SK-N-SH treated with all-trans-retinoic acid at 6 μM for 48 hours (cell line): ENCODE measurements at regions not wholly inside any gene's neighbourhood (a gene's known extent, or its start where the extent isn't known, plus 50 kb on each side); places are given as distances from the start of the nearest gene placed in this dataset.

Experiments used
- ATAC-seq: fragments of 200-7000 bp; cut with Tn5 transposase; 3 replicates; pipeline ENCODE4 v1.9.1; 2020; ENCODE audit warnings: mild to moderate bottlenecking, moderate library complexity
- ARNTL ChIP-seq: fragments of 450-650 bp; formaldehyde crosslinking; IDR thresholded peaks from 2 replicates; pipeline ENCODE4 v1.5.0; 2020; ENCODE audit warnings: low read depth, mild to moderate bottlenecking, moderate library complexity, borderline replicate concordance
- BACH2 ChIP-seq: fragments of 250-450 bp; sonication (Bioruptor Pico); IDR thresholded peaks from 2 replicates; pipeline ENCODE4 v1.9.0; 2021; ENCODE audit warnings: mild to moderate bottlenecking, borderline replicate concordance
- CSDC2 ChIP-seq: fragments of 250-450 bp; sonication (Bioruptor Pico); IDR thresholded peaks from 2 replicates; pipeline ENCODE4 v1.5.0; 2020; ENCODE audit warnings: mild to moderate bottlenecking, moderate library complexity
- ESRRG ChIP-seq: fragments of 250-450 bp; sonication (Bioruptor Pico); IDR thresholded peaks from 2 replicates; pipeline ENCODE4 v1.6.1; 2021; ENCODE audit warnings: mild to moderate bottlenecking
- GLIS3 ChIP-seq: fragments of 250-450 bp; sonication (Bioruptor Pico); IDR thresholded peaks from 2 replicates; pipeline ENCODE4 v1.5.0; 2020; ENCODE audit warnings: mild to moderate bottlenecking, moderate library complexity
- ISL1 ChIP-seq: fragments of 250-450 bp; sonication (Bioruptor Pico); IDR thresholded peaks from 2 replicates; pipeline ENCODE4 v2.1.2; 2022; ENCODE audit warnings: mild to moderate bottlenecking, moderate library complexity
- OSR1 ChIP-seq: fragments of 250-450 bp; sonication (Bioruptor Pico); IDR thresholded peaks from 2 replicates; pipeline ENCODE4 v1.8.0; 2022; ENCODE audit warnings: moderate library complexity, mild to moderate bottlenecking, inconsistent platforms
- PPARA ChIP-seq: fragments of 250-450 bp; sonication (Bioruptor Pico); IDR thresholded peaks from 2 replicates; pipeline ENCODE4 v1.5.0; 2020; ENCODE audit warnings: mild to moderate bottlenecking, borderline replicate concordance
- RARB ChIP-seq: fragments of 250-450 bp; sonication (Bioruptor Pico); IDR thresholded peaks from 2 replicates; pipeline ENCODE4 v1.8.0; 2021; ENCODE audit warnings: mild to moderate bottlenecking, moderate library complexity
- SNAI2 ChIP-seq: fragments of 250-450 bp; sonication (Bioruptor Pico); IDR thresholded peaks from 2 replicates; pipeline ENCODE4 v1.5.0; 2020; ENCODE audit warnings: mild to moderate bottlenecking, moderate library complexity
- TCF4 ChIP-seq: fragments of 250-450 bp; sonication (Bioruptor Pico); IDR thresholded peaks from 2 replicates; pipeline ENCODE4 v1.8.0; 2021; ENCODE audit warnings: mild to moderate bottlenecking, moderate library complexity, borderline replicate concordance
- TOX ChIP-seq: fragments of 250-450 bp; sonication (Bioruptor Pico); IDR thresholded peaks from 2 replicates; pipeline ENCODE4 v1.8.0; 2021; ENCODE audit warnings: mild to moderate bottlenecking, moderate library complexity, borderline replicate concordance
- ZFP3 ChIP-seq: fragments of 250-450 bp; sonication (Bioruptor Pico); IDR thresholded peaks from 2 replicates; pipeline ENCODE4 v1.5.0; 2020; ENCODE audit warnings: mild to moderate bottlenecking, moderate library complexity
- ZFP30 ChIP-seq: fragments of 450-650 bp; formaldehyde crosslinking; IDR thresholded peaks from 2 replicates; pipeline ENCODE4 v1.5.0; 2022; ENCODE audit warnings: mild to moderate bottlenecking, moderate library complexity
- ZNF565 ChIP-seq: fragments of 450-650 bp; formaldehyde crosslinking; conservative IDR thresholded peaks from 2 replicates; pipeline ENCODE4 v1.5.0; 2020; ENCODE audit warnings: low read depth, mild to moderate bottlenecking, moderate library complexity
- ZNF70 ChIP-seq: fragments of 450-650 bp; formaldehyde crosslinking; IDR thresholded peaks from 2 replicates; pipeline ENCODE4 v1.5.0; 2020; ENCODE audit warnings: mild to moderate bottlenecking, moderate library complexity
- ZNF8 ChIP-seq: fragments of 450-650 bp; formaldehyde crosslinking; IDR thresholded peaks from 2 replicates; pipeline ENCODE4 v1.5.0; 2020; ENCODE audit warnings: mild to moderate bottlenecking, moderate library complexity
- TF ChIP-seq, protein P1 (sequence below): fragments of 250-450 bp; sonication (Bioruptor Pico); IDR thresholded peaks from 2 replicates; pipeline ENCODE4 v1.8.0; 2020; ENCODE audit warnings: mild to moderate bottlenecking, moderate library complexity, borderline replicate concordance
- TF ChIP-seq, protein P2 (sequence below): fragments of 250-450 bp; sonication (Bioruptor Pico); IDR thresholded peaks from 2 replicates; pipeline ENCODE4 v1.5.1; 2021; ENCODE audit warnings: mild to moderate bottlenecking, moderate library complexity
- TF ChIP-seq, protein P3 (sequence below): fragments of 250-450 bp; sonication (Bioruptor Pico); IDR thresholded peaks from 2 replicates; pipeline ENCODE4 v1.5.1; 2020; ENCODE audit warnings: low read depth, mild to moderate bottlenecking, moderate library complexity
- TF ChIP-seq, protein P4 (sequence below): fragments of 250-450 bp; sonication (Bioruptor Pico); IDR thresholded peaks from 2 replicates; pipeline ENCODE4 v1.8.0; 2021; ENCODE audit warnings: low read depth, mild to moderate bottlenecking, moderate library complexity, borderline replicate concordance

- TF ChIP-seq ISL1 (CRISPR knock-in tag) (peak; percentile 22; the same call in 1 of the 2 replicates), ZFP3 (CRISPR knock-in tag) (no peak), ESRRG (CRISPR knock-in tag) (no peak)
- TF ChIP-seq, protein P1, sequence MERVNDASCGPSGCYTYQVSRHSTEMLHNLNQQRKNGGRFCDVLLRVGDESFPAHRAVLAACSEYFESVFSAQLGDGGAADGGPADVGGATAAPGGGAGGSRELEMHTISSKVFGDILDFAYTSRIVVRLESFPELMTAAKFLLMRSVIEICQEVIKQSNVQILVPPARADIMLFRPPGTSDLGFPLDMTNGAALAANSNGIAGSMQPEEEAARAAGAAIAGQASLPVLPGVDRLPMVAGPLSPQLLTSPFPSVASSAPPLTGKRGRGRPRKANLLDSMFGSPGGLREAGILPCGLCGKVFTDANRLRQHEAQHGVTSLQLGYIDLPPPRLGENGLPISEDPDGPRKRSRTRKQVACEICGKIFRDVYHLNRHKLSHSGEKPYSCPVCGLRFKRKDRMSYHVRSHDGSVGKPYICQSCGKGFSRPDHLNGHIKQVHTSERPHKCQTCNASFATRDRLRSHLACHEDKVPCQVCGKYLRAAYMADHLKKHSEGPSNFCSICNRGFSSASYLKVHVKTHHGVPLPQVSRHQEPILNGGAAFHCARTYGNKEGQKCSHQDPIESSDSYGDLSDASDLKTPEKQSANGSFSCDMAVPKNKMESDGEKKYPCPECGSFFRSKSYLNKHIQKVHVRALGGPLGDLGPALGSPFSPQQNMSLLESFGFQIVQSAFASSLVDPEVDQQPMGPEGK (CRISPR knock-in tag): no peak
- peak; percentile 57 for ATAC-seq
Measured at GRCh38 chr1:82485591-82486369, 685.0 kb downstream of the ADGRL2 start.

GRCh38 chr1:82483146-82483545 is 682.4 kb downstream of the ADGRL2 start:
- no peak for ATAC-seq
- TF ChIP-seq RARB: no peak
- no peak for TF ChIP-seq PPARA (CRISPR knock-in tag)
- TF ChIP-seq TCF4 (CRISPR knock-in tag): no peak
- TF ChIP-seq CSDC2: no peak

- ATAC-seq: no peak
- TF ChIP-seq CSDC2: no peak
- TF ChIP-seq GLIS3 (CRISPR knock-in tag): no peak
- no peak for TF ChIP-seq RARB
Measured at GRCh38 chr1:82478916-82479315, 678.2 kb downstream of the ADGRL2 start.

GRCh38 chr1:82472489-82473131 is 671.9 kb downstream of the ADGRL2 start:
- TF ChIP-seq ZNF565: no peak
- no peak for ATAC-seq

DNA sequence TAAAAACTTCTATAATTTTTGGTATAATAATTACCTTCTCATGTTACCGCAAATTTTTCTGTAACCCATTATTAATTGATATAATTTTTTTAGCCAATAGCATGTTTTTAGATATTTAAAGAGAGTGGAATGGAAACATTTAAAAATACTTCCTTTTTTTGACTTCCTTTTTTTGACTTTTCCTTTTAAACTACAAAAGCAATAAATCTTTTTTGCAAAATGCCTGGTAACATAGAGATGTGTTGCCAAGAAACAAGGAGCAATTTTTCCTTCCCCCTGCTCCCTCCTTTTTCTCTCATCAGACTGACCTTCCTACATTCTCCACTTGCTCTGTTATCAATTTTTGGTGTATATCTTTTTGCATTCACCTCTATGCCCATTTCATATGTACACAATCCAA is 666.2 kb downstream of the ADGRL2 start:
- TF ChIP-seq ZNF8 (CRISPR knock-in tag): no peak
- no peak for TF ChIP-seq ZNF70 (CRISPR knock-in tag)
- no peak for TF ChIP-seq ZFP30 (CRISPR knock-in tag)
- no peak for TF ChIP-seq OSR1 (CRISPR knock-in tag)
- no peak for TF ChIP-seq GLIS3 (CRISPR knock-in tag)
- TF ChIP-seq ZFP3 (CRISPR knock-in tag): no peak
- TF ChIP-seq ESRRG (CRISPR knock-in tag): no peak
- no peak for TF ChIP-seq TCF4 (CRISPR knock-in tag)
- TF ChIP-seq PPARA (CRISPR knock-in tag): no peak
- TF ChIP-seq BACH2: no peak
- TF ChIP-seq, protein P1 (CRISPR knock-in tag): no peak
- TF ChIP-seq, protein P2, sequence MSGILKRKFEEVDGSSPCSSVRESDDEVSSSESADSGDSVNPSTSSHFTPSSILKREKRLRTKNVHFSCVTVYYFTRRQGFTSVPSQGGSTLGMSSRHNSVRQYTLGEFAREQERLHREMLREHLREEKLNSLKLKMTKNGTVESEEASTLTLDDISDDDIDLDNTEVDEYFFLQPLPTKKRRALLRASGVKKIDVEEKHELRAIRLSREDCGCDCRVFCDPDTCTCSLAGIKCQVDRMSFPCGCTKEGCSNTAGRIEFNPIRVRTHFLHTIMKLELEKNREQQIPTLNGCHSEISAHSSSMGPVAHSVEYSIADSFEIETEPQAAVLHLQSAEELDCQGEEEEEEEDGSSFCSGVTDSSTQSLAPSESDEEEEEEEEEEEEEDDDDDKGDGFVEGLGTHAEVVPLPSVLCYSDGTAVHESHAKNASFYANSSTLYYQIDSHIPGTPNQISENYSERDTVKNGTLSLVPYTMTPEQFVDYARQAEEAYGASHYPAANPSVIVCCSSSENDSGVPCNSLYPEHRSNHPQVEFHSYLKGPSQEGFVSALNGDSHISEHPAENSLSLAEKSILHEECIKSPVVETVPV (CRISPR knock-in tag): no peak
- no peak for TF ChIP-seq ARNTL (CRISPR knock-in tag)
- ATAC-seq: no peak

GRCh38 chr1:82466416-82466815 is 665.7 kb downstream of the ADGRL2 start:
- TF ChIP-seq SNAI2 (CRISPR knock-in tag) (no peak), CSDC2 (no peak), ZFP30 (CRISPR knock-in tag) (no peak), GLIS3 (CRISPR knock-in tag) (no peak), PPARA (CRISPR knock-in tag) (no peak), TOX (CRISPR knock-in tag) (no peak), TCF4 (CRISPR knock-in tag) (no peak), ESRRG (CRISPR knock-in tag) (no peak), ZNF8 (CRISPR knock-in tag) (no peak), ZNF70 (CRISPR knock-in tag) (no peak)
- TF ChIP-seq, protein P3, sequence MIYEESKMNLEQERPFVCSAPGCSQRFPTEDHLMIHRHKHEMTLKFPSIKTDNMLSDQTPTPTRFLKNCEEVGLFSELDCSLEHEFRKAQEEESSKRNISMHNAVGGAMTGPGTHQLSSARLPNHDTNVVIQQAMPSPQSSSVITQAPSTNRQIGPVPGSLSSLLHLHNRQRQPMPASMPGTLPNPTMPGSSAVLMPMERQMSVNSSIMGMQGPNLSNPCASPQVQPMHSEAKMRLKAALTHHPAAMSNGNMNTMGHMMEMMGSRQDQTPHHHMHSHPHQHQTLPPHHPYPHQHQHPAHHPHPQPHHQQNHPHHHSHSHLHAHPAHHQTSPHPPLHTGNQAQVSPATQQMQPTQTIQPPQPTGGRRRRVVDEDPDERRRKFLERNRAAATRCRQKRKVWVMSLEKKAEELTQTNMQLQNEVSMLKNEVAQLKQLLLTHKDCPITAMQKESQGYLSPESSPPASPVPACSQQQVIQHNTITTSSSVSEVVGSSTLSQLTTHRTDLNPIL (CRISPR knock-in tag): no peak
- TF ChIP-seq, protein P4, sequence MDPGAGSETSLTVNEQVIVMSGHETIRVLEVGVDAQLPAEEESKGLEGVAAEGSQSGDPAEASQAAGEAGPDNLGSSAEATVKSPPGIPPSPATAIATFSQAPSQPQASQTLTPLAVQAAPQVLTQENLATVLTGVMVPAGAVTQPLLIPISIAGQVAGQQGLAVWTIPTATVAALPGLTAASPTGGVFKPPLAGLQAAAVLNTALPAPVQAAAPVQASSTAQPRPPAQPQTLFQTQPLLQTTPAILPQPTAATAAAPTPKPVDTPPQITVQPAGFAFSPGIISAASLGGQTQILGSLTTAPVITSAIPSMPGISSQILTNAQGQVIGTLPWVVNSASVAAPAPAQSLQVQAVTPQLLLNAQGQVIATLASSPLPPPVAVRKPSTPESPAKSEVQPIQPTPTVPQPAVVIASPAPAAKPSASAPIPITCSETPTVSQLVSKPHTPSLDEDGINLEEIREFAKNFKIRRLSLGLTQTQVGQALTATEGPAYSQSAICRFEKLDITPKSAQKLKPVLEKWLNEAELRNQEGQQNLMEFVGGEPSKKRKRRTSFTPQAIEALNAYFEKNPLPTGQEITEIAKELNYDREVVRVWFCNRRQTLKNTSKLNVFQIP (CRISPR knock-in tag): no peak
- TF ChIP-seq, all 23 proteins: peak for 0
- no peak for ATAC-seq
